K562 (cell line): ENCODE measurements at regions not wholly inside any gene's neighbourhood (a gene's known extent, or its start where the extent isn't known, plus 50 kb on each side); places are given as distances from the start of the nearest gene placed in this dataset.

ENCODE experiments used
- ATAC-seq: fragments of 200-7000 bp; cut with Tn5 transposase; 3 replicates; pipeline ENCODE4 v1.9.1; 2020; ENCODE audit warnings: moderate library complexity
- BruUV-seq: library from RNA; stranded (reverse); fragments of 400-500 nt; replicated peaks from 2 replicates; lab custom pipeline; 2021; lab: Mats Ljungman, UMichigan
- CTCF ChIA-PET: fragments of 300-600 bp; formaldehyde crosslinking; extraction: SDS; loops from one replicate; lab custom pipeline; 2021; ENCODE audit warnings: low intra/inter-chr PET ratio; lab: Yijun Ruan, JAX
- POLR2A ChIA-PET: fragments of 300-600, 350-650 bp; sonication (Branson Sonifier 250); formaldehyde crosslinking; extraction: SDS; loops from one replicate; lab custom pipeline; 2021; ENCODE audit warnings: antibody characterized with exemption, inconsistent platforms; lab: Yijun Ruan, JAX
- DNase-seq, 4 experiments: peaks; one replicate each; pipeline versions ENCODE4 v3.0.0 to v3.0.0-alpha.2; 2011 to 2018; ENCODE audit warnings: low spot score in 3 of 4, mixed read lengths in 3 of 4; ENCODE audit errors: extremely low read depth in 1 of 4
- FAIRE-seq: peaks from 2 replicates; lab custom pipeline; 2011; peaks lifted over from hg19 to GRCh38; lab: Jason Lieb, UNC
- H2AFZ ChIP-seq: 2 replicates; pipeline ENCODE4 v1.6.0; 2011; ENCODE audit warnings: low read depth, low read length, control low read depth, inconsistent platforms
- H3K27ac ChIP-seq: fragments of 200-600 bp; 3 replicates; pipeline ENCODE4 v1.8.0; 2011; ENCODE audit warnings: low read depth, mild to moderate bottlenecking, control low read depth, inconsistent platforms, low read length, moderate library complexity, mixed read lengths; ENCODE audit errors: extremely low read depth
- H3K27me3 ChIP-seq, 2 experiments: fragments of 300-600 bp in 1 of 2; 2 replicates in 1 of 2; 3 replicates in 1 of 2; pipeline versions ENCODE4 v1.6.0 to v1.8.0; 2011; ENCODE audit warnings: inconsistent platforms in 2 of 2, low read length in 2 of 2, mild to moderate bottlenecking in 1 of 2, mixed read lengths in 1 of 2, moderate library complexity in 1 of 2; ENCODE audit not compliant: control insufficient read depth in 2 of 2, insufficient read depth in 2 of 2
- H3K36me3 ChIP-seq: fragments of 300-600 bp; 3 replicates; pipeline ENCODE4 v1.8.0; 2011; ENCODE audit warnings: mild to moderate bottlenecking, low read length, inconsistent platforms; ENCODE audit not compliant: control insufficient read depth, insufficient read depth
- H3K4me1 ChIP-seq, 2 experiments: fragments of 200-600 bp in 1 of 2; replicated peaks in 1 of 2; 2 replicates in 1 of 2; 3 replicates in 1 of 2; pipeline versions ENCODE4 v1.5.1 to v1.8.0; 2011; ENCODE audit warnings: inconsistent platforms in 2 of 2, low read length in 2 of 2, mild to moderate bottlenecking in 1 of 2, mixed read lengths in 1 of 2, moderate library complexity in 1 of 2; ENCODE audit not compliant: control insufficient read depth in 2 of 2, insufficient read depth in 2 of 2
- H3K4me2 ChIP-seq: 2 replicates; pipeline ENCODE4 v1.6.1; 2011; ENCODE audit warnings: low read length, control low read depth, inconsistent platforms, mixed read lengths; ENCODE audit not compliant: insufficient read depth
- H3K4me3 ChIP-seq: fragments of 200-600 bp; sonication (generic), shearing (Covaris generic); 2 replicates; pipeline ENCODE4 v1.5.1; 2016; ENCODE audit warnings: control low read depth, inconsistent platforms
- H3K79me2 ChIP-seq: fragments of 200-600 bp; 3 replicates; pipeline ENCODE4 v1.8.0; 2011; ENCODE audit warnings: low read length, inconsistent platforms; ENCODE audit not compliant: control insufficient read depth, insufficient read depth
- H3K9ac ChIP-seq, 2 experiments: 2 replicates each; pipeline versions ENCODE4 v1.6.0 to v1.6.1; 2011; ENCODE audit warnings: low read depth in 2 of 2, low read length in 2 of 2, control low read depth in 1 of 2, inconsistent platforms in 1 of 2, mild to moderate bottlenecking in 1 of 2, mixed read lengths in 1 of 2; ENCODE audit not compliant: insufficient read depth in 1 of 2
- H3K9me1 ChIP-seq: one replicate; pipeline ENCODE4 v1.6.0; 2011; ENCODE audit warnings: inconsistent platforms, mild to moderate bottlenecking, low read length, moderate library complexity; ENCODE audit not compliant: control insufficient read depth, insufficient read depth
- H3K9me3 ChIP-seq: replicated peaks from 2 replicates; pipeline ENCODE4 v1.5.1; 2011; ENCODE audit warnings: low read depth, low read length, inconsistent platforms; ENCODE audit not compliant: control insufficient read depth, insufficient read depth
- H4K20me1 ChIP-seq: replicated peaks from 2 replicates; pipeline ENCODE4 v1.6.1; 2011; ENCODE audit warnings: low read length, inconsistent platforms, mixed read lengths; ENCODE audit not compliant: control insufficient read depth, insufficient read depth
- BRF1 ChIP-seq: IDR thresholded peaks from 3 replicates; pipeline ENCODE4 v1.6.1; 2011; ENCODE audit warnings: borderline replicate concordance, mild to moderate bottlenecking; ENCODE audit not compliant: insufficient read length; ENCODE audit errors: extremely low read depth
- CTCFL ChIP-seq: IDR thresholded peaks from 2 replicates; pipeline ENCODE4 v1.6.1; 2011; ENCODE audit warnings: borderline replicate concordance, low read depth, mild to moderate bottlenecking, moderate library complexity, low read length; ENCODE audit not compliant: insufficient read depth, poor library complexity, severe bottlenecking
- EHMT2 ChIP-seq: fragments of 450-650 bp; IDR thresholded peaks from 2 replicates; pipeline ENCODE4 v1.6.1; 2018; ENCODE audit warnings: antibody characterized with exemption
- MAFF ChIP-seq: IDR thresholded peaks from 2 replicates; pipeline ENCODE4 v1.6.1; 2012; ENCODE audit warnings: low read length, improper control_type of control experiment
- MTA3 ChIP-seq: fragments of 450-650 bp; formaldehyde crosslinking; IDR thresholded peaks from 2 replicates; pipeline ENCODE4 v1.6.1; 2017; ENCODE audit warnings: mild to moderate bottlenecking, borderline replicate concordance
- NFRKB ChIP-seq: fragments of 450-650 bp; IDR thresholded peaks from 2 replicates; pipeline ENCODE4 v1.6.1; 2016; ENCODE audit warnings: low read depth
- PRDM10 ChIP-seq: fragments of 450-650 bp; IDR thresholded peaks from 2 replicates; pipeline ENCODE4 v1.6.1; 2018; ENCODE audit not compliant: partially characterized antibody
- SAP30 ChIP-seq: fragments of 200-600 bp; sonication (generic); IDR thresholded peaks from 2 replicates; pipeline ENCODE4 v1.6.1; 2012; ENCODE audit warnings: borderline replicate concordance, low read depth, mild to moderate bottlenecking, moderate library complexity, low read length, control low read depth, inconsistent platforms; ENCODE audit not compliant: insufficient read depth, poor library complexity, severe bottlenecking
- SMARCE1 ChIP-seq: fragments of 450-650 bp; IDR thresholded peaks from 2 replicates; pipeline ENCODE4 v1.7.1; 2016; ENCODE audit warnings: mild to moderate bottlenecking
- WGBS: fragments of 100-300 bp; shearing (Covaris generic); methylation state at CpG from one replicate; pipeline ENCODE4 v1.1.6; 2016; ENCODE audit warnings: low coverage, mixed read lengths; ENCODE audit not compliant: insufficient coverage; ENCODE audit errors: missing lambda C conversion rate; 5-methylcytosine and 5-hydroxymethylcytosine counted together
- in situ Hi-C: fragments of 300-500 bp; cut with MboI; formaldehyde crosslinking; loops from 4 replicates; pipeline ENCODE4 v1.15.0; 2018; ENCODE audit warnings: inconsistent platforms, mixed read lengths
- intact Hi-C: fragments of 100-400 bp; cut with micrococcal nuclease; formaldehyde crosslinking; loops from 2 replicates; pipeline ENCODE4 v1.14.2; 2022
- TF ChIP-seq, protein P1 (sequence below): sonication (generic); formaldehyde crosslinking; IDR thresholded peaks from 2 replicates; pipeline ENCODE4 v1.8.1; 2023; ENCODE audit warnings: mild to moderate bottlenecking, missing genetic modification reagents
- TF ChIP-seq, protein P2 (sequence below): IDR thresholded peaks from 2 replicates; pipeline ENCODE4 v1.6.1; 2012; ENCODE audit warnings: low read depth, low read length, improper control_type of control experiment, borderline replicate concordance

DNA sequence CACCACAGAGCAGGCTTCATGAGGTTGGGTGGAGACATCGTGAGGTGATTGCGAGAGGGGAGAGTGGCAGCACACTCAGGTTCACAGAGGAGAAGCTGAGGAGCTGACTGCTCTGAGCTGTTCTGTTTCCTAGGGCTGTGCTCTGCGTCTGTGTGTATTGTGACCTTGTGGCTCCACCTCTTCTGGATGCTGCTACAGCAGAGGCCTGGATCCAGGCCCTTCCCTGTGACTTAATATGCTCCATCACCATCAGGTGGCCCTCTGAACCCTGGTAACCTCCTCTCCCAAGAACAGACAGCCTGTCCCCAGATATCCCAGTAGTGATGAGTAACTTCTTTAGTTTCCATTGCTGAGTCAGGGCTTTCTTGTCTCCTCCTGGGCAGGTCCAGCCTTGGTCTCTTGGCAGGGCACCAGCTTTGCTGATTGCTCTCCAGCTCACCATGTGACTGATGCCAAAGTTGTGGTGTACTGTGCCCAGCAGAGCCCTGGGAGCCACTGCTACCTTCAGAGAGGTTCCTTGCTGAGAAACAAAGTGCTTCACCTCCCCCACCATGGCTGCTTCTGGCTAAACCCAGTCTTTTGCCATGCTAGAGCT is 212.8 kb upstream of the CHD1 start (continued):
- no peak for TF ChIP-seq PRDM10

- no peak for DNase-seq
- POLR2A ChIA-PET, result no interaction called here
- Histone ChIP-seq H3K4me2 (no peak overlapping the region), H3K27me3 (no peaks in the 10 kb centered on the region), H3K9me3 (no peaks in the 10 kb centered on the region), H3K36me3 (no peaks in the 10 kb centered on the region), H3K4me3 (no peak overlapping the region), H3K4me1 (no peaks in the 10 kb centered on the region), H2AFZ (no peak overlapping the region), H3K9ac (no peak overlapping the region), H3K9me1 (no peaks in the 10 kb centered on the region), H3K27ac (no peak overlapping the region), H3K79me2 (no peaks in the 10 kb centered on the region), H4K20me1 (no peaks in the 10 kb centered on the region)
- intact Hi-C loops (no loop called here), in situ Hi-C loops (no loop called here)
- no peak for ATAC-seq
- CTCF ChIA-PET, result no interaction called here
- no TSS peak for BruUV-seq
- FAIRE-seq, result no peak
- 2% methylated on average over 10 of the region's 10 CpGs for WGBS
- TF ChIP-seq SAP30 (no peak), SMARCE1 (no peak), CTCFL (no peak), MAFF (no peak), BRF1 (no peak), NFRKB (no peak), EHMT2 (no peak), MTA3 (no peak)
- TF ChIP-seq, protein P1, sequence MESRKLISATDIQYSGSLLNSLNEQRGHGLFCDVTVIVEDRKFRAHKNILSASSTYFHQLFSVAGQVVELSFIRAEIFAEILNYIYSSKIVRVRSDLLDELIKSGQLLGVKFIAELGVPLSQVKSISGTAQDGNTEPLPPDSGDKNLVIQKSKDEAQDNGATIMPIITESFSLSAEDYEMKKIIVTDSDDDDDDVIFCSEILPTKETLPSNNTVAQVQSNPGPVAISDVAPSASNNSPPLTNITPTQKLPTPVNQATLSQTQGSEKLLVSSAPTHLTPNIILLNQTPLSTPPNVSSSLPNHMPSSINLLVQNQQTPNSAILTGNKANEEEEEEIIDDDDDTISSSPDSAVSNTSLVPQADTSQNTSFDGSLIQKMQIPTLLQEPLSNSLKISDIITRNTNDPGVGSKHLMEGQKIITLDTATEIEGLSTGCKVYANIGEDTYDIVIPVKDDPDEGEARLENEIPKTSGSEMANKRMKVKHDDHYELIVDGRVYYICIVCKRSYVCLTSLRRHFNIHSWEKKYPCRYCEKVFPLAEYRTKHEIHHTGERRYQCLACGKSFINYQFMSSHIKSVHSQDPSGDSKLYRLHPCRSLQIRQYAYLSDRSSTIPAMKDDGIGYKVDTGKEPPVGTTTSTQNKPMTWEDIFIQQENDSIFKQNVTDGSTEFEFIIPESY (CRISPR knock-in tag), result no peak
- TF ChIP-seq, protein P2, sequence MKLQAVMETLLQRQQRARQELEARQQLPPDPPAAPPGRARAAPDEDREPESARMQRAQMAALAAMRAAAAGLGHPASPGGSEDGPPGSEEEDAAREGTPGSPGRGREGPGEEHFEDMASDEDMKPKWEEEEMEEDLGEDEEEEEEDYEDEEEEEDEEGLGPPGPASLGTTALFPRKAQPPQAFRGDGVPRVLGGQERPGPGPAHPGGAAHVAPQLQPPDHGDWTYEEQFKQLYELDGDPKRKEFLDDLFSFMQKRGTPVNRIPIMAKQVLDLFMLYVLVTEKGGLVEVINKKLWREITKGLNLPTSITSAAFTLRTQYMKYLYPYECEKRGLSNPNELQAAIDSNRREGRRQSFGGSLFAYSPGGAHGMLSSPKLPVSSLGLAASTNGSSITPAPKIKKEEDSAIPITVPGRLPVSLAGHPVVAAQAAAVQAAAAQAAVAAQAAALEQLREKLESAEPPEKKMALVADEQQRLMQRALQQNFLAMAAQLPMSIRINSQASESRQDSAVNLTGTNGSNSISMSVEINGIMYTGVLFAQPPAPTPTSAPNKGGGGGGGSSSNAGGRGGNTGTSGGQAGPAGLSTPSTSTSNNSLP, result no peak
Observed at GRCh38 chr5:99138911-99139310, 210.1 kb upstream of the CHD1 start.
